Left lung (tissue), 4 donors: ENCODE measurements at regions not wholly inside any gene's neighbourhood (a gene's known extent, or its start where the extent isn't known, plus 50 kb on each side); places are given as distances from the start of the nearest gene placed in this dataset.

ENCODE experiments used
- ATAC-seq: fragments of 200-7000 bp; cut with Tn5 transposase; one replicate; pipeline ENCODE4 v1.9.1; 2020; ENCODE audit warnings: moderate library complexity
- DNase-seq, 4 donors: peaks; one replicate each; pipeline ENCODE4 v3.0.0-alpha.2; 2013 to 2020
- H3K27ac ChIP-seq, 2 donors: fragments of 200-600 bp; sonication (generic) in 1 of 2; one replicate each; pipeline versions ENCODE4 v1.5.0 to v1.8.0; 2020 to 2021
- H3K27me3 ChIP-seq, 2 donors: fragments of 200-600 bp; sonication (generic) in 1 of 2; one replicate each; pipeline versions ENCODE4 v1.5.0 to v1.8.0; 2020 to 2021
- H3K36me3 ChIP-seq, 2 donors: fragments of 200-600 bp; sonication (generic) in 1 of 2; one replicate each; pipeline versions ENCODE4 v1.5.0 to v1.8.0; 2020 to 2021
- H3K4me1 ChIP-seq, 2 donors: fragments of 200-600 bp; one replicate each; pipeline ENCODE4 v1.8.0; 2021
- H3K4me3 ChIP-seq, 2 donors: fragments of 200-600 bp; sonication (generic) in 1 of 2; one replicate each; pipeline versions ENCODE4 v1.5.0 to v1.8.0; 2020 to 2021; ENCODE audit warnings: mild to moderate bottlenecking in 1 of 2
- H3K9me3 ChIP-seq, 2 donors: fragments of 200-600 bp; sonication (generic) in 1 of 2; one replicate each; pipeline versions ENCODE4 v1.5.0 to v1.8.0; 2020 to 2021
- intact Hi-C, 2 donors: fragments of 100-400 bp; cut with DNase I; formaldehyde crosslinking; loops; one replicate each; pipeline versions ENCODE4 v1.11.2 to v1.14.2; 2022
- TF ChIP-seq, protein P1 (sequence below), 2 donors: fragments of 200-600 bp; sonication (generic) in 1 of 2; IDR thresholded peaks; one replicate each; pipeline versions ENCODE4 v1.5.0 to v1.8.0; 2021; ENCODE audit warnings: antibody characterized with exemption in 2 of 2
- donor health status: DM: no; HTN: yes; CAD: no.
- donor health status: DM: no; HTN: no; CAD: no.

DNA sequence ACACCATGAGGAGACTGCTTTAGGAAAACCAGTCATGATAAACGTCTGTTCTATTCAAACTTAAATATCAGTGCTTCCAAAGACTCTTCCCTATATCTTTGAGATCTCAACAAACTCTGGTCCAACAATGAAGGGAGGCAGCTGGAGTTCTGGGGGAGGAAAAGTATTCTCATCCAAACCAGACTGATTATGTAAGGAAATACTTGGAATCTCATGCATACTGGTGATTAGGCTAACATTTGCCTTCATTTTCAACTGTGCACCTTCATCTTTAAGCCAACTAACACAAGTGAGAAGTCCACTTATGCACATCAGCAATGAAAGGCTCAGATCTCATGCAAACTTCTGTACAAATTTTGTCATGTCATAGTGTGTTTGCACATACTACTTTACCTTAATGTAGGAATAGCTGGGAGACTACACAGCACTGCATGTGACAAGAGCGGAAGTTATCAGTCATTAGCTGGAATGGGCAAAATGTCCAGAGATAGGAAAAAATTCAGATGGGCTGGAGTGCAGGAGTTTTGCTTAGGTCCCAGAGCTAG is 67.5 kb upstream of the STK17B start:
- no peaks in the 10 kb centered on the region for H3K27me3 ChIP-seq
- H3K27ac ChIP-seq: peak overlapping the region in 1 of 2 donors; percentile 98
- DNase-seq (no peak), ATAC-seq (no peak)
- intact Hi-C loops: no loop called here
- H3K9me3 ChIP-seq: no peaks in the 10 kb centered on the region
- H3K4me3 ChIP-seq: no peak overlapping the region
- peaks cover 8 to 72% of the 10 kb centered on the region in 2 donors for H3K4me1 ChIP-seq
- TF ChIP-seq, protein P1, sequence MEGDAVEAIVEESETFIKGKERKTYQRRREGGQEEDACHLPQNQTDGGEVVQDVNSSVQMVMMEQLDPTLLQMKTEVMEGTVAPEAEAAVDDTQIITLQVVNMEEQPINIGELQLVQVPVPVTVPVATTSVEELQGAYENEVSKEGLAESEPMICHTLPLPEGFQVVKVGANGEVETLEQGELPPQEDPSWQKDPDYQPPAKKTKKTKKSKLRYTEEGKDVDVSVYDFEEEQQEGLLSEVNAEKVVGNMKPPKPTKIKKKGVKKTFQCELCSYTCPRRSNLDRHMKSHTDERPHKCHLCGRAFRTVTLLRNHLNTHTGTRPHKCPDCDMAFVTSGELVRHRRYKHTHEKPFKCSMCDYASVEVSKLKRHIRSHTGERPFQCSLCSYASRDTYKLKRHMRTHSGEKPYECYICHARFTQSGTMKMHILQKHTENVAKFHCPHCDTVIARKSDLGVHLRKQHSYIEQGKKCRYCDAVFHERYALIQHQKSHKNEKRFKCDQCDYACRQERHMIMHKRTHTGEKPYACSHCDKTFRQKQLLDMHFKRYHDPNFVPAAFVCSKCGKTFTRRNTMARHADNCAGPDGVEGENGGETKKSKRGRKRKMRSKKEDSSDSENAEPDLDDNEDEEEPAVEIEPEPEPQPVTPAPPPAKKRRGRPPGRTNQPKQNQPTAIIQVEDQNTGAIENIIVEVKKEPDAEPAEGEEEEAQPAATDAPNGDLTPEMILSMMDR (IDR thresholded peaks at IDR 0.05): no peak
- H3K36me3 ChIP-seq: no peaks in the 10 kb centered on the region

DNA sequence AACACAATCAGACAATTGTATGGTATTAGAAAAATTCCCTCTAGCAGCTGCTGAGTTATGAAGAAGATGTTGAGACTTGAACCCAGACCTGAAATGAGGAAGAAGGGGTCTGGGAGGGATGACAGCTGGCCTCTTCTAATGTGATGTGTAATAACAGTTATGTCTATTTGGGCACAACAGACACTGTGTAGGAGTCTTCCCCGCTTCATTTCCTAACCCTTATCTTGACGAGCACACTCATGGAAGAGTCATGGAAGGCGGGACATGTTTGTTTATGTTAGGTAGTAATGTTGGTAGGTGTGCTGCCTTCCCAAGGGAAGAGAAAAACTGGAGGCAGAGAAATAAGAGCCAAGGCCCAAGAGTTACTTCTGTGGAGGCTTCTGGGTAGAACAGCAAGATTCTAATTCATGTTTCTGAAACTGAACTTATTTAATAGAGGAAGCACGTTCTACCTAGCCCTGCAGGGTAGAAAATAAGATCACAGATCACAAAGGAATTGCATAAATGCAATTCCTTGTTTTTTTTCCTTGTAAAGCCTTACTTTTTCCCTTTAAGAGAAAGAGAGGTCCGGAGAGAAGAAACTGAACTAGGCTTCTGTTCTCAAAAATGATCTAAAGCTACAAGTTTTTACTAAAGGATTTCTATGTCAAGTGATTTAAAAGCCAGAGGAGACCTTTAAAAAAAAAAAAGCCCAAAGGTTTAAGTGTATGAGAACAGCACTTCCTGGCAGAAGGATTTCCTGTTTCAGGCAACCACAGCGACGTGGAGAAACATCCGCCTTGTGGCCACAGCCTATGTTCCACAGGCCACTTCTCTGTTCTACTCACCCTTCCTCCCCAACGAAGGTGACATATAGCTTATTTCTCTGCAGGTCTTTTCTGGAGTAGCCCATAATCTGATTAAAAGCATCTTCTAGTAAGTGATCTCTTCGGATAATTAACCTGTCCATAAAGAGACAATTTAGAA is 68.5 kb upstream of the STK17B start:
- H3K36me3 ChIP-seq: no peaks in the 10 kb centered on the region
- H3K9me3 ChIP-seq: no peaks in the 10 kb centered on the region
- TF ChIP-seq, protein P1 (IDR thresholded peaks at IDR 0.05): peak in 1 of 2 donors; percentile 51
- peak overlapping the region; percentile 78 to 98 for H3K27ac ChIP-seq
- no peaks in the 10 kb centered on the region for H3K27me3 ChIP-seq
- H3K4me3 ChIP-seq: no peak overlapping the region
- peaks cover 8 to 62% of the 10 kb centered on the region in 2 donors for H3K4me1 ChIP-seq
- DNase-seq (peak in 3 of 4 donors; percentile 46 to 86 (median 85)), ATAC-seq (peak; percentile 91)
- intact Hi-C loops: no loop called here

DNA sequence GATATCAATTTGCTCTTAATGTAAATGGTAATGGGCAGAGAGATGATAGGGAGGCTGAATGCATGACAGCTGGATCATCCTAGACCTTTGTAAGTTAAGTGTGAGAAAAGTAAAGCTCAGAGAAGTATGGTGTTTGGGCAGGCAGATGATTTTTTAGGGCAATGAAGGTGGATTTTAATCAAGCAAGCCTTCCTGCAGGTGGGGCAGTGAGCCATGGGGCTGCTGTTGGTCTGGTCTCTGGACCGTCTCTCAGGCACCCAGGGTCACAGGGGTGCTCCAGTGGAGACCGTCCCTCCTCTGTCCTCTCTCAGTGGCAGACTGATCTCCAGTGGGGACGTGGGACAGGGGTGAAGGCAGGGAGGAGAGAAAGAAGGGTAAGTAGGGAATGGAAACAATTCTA is 69.8 kb upstream of the STK17B start:
- H3K27ac ChIP-seq: peak overlapping the region; percentile 57 to 98
- H3K4me1 ChIP-seq: peaks cover 8 to 60% of the 10 kb centered on the region in 2 donors
- no peaks in the 10 kb centered on the region for H3K36me3 ChIP-seq
- H3K4me3 ChIP-seq: no peak overlapping the region
- DNase-seq (peak in 1 of 4 donors; percentile 39), ATAC-seq (no peak)
- intact Hi-C loops: no loop called here
- TF ChIP-seq, protein P1 (IDR thresholded peaks at IDR 0.05): no peak
- H3K27me3 ChIP-seq: no peaks in the 10 kb centered on the region
- no peaks in the 10 kb centered on the region for H3K9me3 ChIP-seq

DNA sequence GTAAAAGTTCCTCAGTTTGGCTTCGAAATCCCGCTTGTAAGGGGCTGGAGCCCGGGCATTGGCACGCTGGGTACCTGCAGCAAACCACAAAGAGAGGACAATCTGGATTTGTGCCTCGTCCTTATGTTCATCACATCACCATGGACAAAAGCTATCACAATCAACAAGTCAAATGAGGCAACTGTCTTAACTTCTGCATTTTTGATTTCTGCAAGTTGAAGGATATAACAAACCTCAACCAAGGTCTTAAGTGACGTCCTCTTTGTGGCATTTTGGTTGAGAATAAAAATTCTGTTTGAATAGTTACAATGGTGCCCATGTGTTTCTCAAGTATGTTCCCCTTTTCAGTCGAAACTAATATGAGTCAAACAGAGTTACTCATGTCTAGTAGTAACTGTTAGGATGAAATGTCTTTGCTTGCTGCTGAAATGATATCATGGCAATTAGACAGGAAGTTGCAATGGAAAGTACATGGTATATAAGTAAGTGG is 70.8 kb upstream of the STK17B start:
- DNase-seq (peak in 1 of 4 donors; percentile 74), ATAC-seq (peak; percentile 51)
- Histone ChIP-seq H3K4me3 (no peak overlapping the region), H3K9me3 (no peaks in the 10 kb centered on the region), H3K27ac (peak overlapping the region; percentile 57 to 98), H3K27me3 (no peaks in the 10 kb centered on the region), H3K36me3 (no peaks in the 10 kb centered on the region), H3K4me1 (peaks cover 8 to 69% of the 10 kb centered on the region in 2 donors)
- TF ChIP-seq, protein P1 (IDR thresholded peaks at IDR 0.05): no peak
- intact Hi-C loops: no loop called here

DNA sequence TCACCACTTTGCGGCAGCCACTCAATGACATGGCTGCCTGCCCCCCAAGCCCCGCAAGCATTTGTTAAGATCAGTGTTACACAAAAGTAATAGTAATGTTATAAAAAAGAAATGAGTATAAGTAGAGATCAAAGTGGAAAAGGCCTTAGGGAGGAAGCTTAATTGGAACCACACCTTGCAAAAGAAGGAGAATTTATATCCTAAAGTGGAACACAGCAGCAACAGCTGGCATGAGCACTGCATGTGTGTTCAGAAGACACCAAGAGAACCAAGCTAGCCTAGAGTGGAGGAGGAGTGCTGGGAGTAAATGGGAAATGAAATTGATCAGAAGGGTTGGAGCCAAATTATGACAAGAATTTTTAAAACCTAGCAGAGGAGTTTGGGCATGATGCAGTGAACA is 73.1 kb upstream of the STK17B start:
- no peaks in the 10 kb centered on the region for H3K9me3 ChIP-seq
- no peak overlapping the region for H3K4me3 ChIP-seq
- H3K4me1 ChIP-seq: peaks cover 13 to 73% of the 10 kb centered on the region in 2 donors
- no peaks in the 10 kb centered on the region for H3K36me3 ChIP-seq
- intact Hi-C loops: no loop called here
- H3K27me3 ChIP-seq: no peaks in the 10 kb centered on the region
- ATAC-seq: no peak
- no peak for DNase-seq
- TF ChIP-seq, protein P1 (IDR thresholded peaks at IDR 0.05): no peak
- no peak overlapping the region for H3K27ac ChIP-seq
